Thyroid gland (tissue), 4 donors: ENCODE measurements at regions not wholly inside any gene's neighbourhood (a gene's known extent, or its start where the extent isn't known, plus 50 kb on each side); places are given as distances from the start of the nearest gene placed in this dataset.

ENCODE experiments used
- DNase-seq, 2 donors: peaks; one replicate each; pipeline ENCODE4 v3.0.0-alpha.2; 2019
- H3K27ac ChIP-seq, 3 donors: fragments of 200-600 bp; sonication (generic); 1 replicate in 2 of 3; 2 replicates in 1 of 3; pipeline ENCODE4 v1.5.1; 2016 to 2019; ENCODE audit warnings: mild to moderate bottlenecking in 1 of 3, moderate library complexity in 1 of 3
- H3K27me3 ChIP-seq: fragments of 200-600 bp; sonication (generic); one replicate; pipeline ENCODE4 v1.5.1; 2019
- H3K36me3 ChIP-seq, 2 donors: fragments of 200-600 bp; sonication (generic); one replicate each; pipeline ENCODE4 v1.5.1; 2016 to 2019
- H3K4me1 ChIP-seq, 2 donors: fragments of 200-600 bp; sonication (generic); one replicate each; pipeline ENCODE4 v1.5.1; 2017 to 2019
- H3K4me3 ChIP-seq, 3 donors: fragments of 200-600 bp; sonication (generic); replicated peaks in 1 of 3; 1 replicate in 2 of 3; 2 replicates in 1 of 3; pipeline ENCODE4 v1.5.1; 2016; ENCODE audit warnings: mild to moderate bottlenecking in 1 of 3
- H3K9me3 ChIP-seq: fragments of 200-600 bp; sonication (generic); one replicate; pipeline ENCODE4 v1.5.1; 2017
- POLR2A ChIP-seq, 2 donors: fragments of 450-650 bp; IDR thresholded peaks; one replicate each; pipeline ENCODE4 v1.6.1; 2017; ENCODE audit warnings: antibody characterized with exemption in 2 of 2, mild to moderate bottlenecking in 2 of 2, moderate library complexity in 1 of 2
- WGBS, 2 donors: methylation state at CpG; one replicate each; pipeline ENCODE4 v1.1.5; 2017; 5-methylcytosine and 5-hydroxymethylcytosine counted together
- intact Hi-C: fragments of 100-400 bp; cut with DNase I; formaldehyde crosslinking; loops from one replicate; pipeline ENCODE4 v1.15.1; 2023
- TF ChIP-seq, protein P1 (sequence below), 6 experiments: fragments of 200-600 bp in 3 of 6; fragments of 450-650 bp in 3 of 6; sonication (generic) in 3 of 6; IDR thresholded peaks; one replicate each; pipeline ENCODE4 v1.5.1; 2016 to 2019; ENCODE audit warnings: antibody characterized with exemption in 6 of 6, mild to moderate bottlenecking in 2 of 6, inconsistent platforms in 1 of 6, moderate library complexity in 1 of 6

DNA sequence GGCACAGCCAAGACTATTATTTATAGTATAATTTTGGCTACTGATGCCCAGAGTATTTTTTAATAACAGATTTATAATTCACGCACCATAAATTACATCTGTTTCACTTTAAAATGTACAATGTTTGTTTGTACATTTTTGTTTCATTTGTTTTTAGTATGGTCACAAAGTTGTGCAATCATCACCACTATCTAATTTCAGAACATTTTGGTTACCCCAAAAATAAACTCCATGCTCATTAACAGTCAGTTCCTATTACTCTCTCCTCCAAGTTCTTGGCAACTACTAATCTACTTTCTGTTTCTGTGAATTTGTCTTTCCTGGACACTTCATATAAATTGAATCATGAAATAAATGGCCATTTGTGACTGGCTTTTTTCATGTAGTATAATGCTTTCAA lies 176.7 kb downstream of the SH3BGRL start:
- no peaks in the 10 kb centered on the region for H3K9me3 ChIP-seq
- no peak overlapping the region for H3K4me3 ChIP-seq
- TF ChIP-seq POLR2A (IDR thresholded peaks at IDR 0.05), result no peak
- TF ChIP-seq, protein P1, sequence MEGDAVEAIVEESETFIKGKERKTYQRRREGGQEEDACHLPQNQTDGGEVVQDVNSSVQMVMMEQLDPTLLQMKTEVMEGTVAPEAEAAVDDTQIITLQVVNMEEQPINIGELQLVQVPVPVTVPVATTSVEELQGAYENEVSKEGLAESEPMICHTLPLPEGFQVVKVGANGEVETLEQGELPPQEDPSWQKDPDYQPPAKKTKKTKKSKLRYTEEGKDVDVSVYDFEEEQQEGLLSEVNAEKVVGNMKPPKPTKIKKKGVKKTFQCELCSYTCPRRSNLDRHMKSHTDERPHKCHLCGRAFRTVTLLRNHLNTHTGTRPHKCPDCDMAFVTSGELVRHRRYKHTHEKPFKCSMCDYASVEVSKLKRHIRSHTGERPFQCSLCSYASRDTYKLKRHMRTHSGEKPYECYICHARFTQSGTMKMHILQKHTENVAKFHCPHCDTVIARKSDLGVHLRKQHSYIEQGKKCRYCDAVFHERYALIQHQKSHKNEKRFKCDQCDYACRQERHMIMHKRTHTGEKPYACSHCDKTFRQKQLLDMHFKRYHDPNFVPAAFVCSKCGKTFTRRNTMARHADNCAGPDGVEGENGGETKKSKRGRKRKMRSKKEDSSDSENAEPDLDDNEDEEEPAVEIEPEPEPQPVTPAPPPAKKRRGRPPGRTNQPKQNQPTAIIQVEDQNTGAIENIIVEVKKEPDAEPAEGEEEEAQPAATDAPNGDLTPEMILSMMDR (IDR thresholded peaks at IDR 0.05), result no peak
- no peaks in the 10 kb centered on the region for H3K36me3 ChIP-seq
- DNase-seq, result no peak
- 79 to 86% methylated on average over 1 of the region's 1 CpG for WGBS, 2 donors
- no peaks in the 10 kb centered on the region for H3K27me3 ChIP-seq
- intact Hi-C loops, result no loop called here
- H3K4me1 ChIP-seq, result no peaks in the 10 kb centered on the region
- H3K27ac ChIP-seq, result no peak overlapping the region

DNA sequence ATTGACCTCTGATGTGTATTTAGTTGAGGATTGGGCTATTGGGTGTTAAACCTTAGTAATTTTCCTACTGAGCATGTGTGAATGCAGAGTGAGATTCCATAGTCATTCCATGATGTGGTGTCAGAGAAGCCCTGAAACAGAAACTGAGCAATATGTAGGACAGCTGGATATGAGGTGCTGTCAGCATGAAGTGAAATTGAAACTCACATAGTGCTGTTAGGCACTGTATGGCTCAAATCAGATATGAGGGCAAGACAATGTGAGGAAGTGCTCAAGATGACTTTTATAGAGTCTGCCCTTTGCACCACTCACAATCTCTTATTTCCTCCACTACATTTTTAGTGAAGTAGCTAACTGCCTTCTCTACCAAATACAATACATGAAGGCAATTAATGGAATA lies 188.3 kb downstream of the SH3BGRL start:
- no peak for DNase-seq
- H3K27ac ChIP-seq, result no peak overlapping the region
- no peak overlapping the region for H3K4me3 ChIP-seq
- H3K36me3 ChIP-seq, result no peaks in the 10 kb centered on the region
- no peaks in the 10 kb centered on the region for H3K9me3 ChIP-seq
- H3K27me3 ChIP-seq, result no peaks in the 10 kb centered on the region
- intact Hi-C loops, result no loop called here
- no peaks in the 10 kb centered on the region for H3K4me1 ChIP-seq
- TF ChIP-seq, protein P1 (IDR thresholded peaks at IDR 0.05), result no peak
- no peak for TF ChIP-seq POLR2A (IDR thresholded peaks at IDR 0.05)

DNA sequence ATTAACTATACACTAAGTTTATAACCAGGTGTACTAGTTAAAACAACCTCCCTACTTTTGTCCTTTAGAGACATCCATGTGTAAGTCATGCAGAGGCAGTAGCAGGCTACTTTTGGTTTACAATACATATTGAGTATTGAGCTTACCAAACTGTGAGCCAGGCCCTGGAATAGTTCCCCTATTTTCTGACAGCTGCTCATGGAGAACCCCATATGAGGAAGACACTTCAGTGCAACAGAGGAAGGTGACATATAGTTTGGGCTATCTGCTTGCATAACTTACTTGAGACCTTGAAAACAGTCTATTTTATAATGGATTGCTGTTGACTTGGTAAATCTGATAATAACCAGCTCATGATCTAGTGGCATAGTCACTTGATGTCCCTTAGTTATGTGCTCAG lies 190.5 kb downstream of the SH3BGRL start:
- intact Hi-C loops, result no loop called here
- Histone ChIP-seq H3K4me1 (no peaks in the 10 kb centered on the region), H3K9me3 (no peaks in the 10 kb centered on the region), H3K27ac (no peak overlapping the region), H3K27me3 (no peaks in the 10 kb centered on the region), H3K4me3 (no peak overlapping the region), H3K36me3 (no peaks in the 10 kb centered on the region)
- no peak for DNase-seq
- TF ChIP-seq POLR2A (IDR thresholded peaks at IDR 0.05), result no peak
- TF ChIP-seq, protein P1 (IDR thresholded peaks at IDR 0.05), result no peak

DNA sequence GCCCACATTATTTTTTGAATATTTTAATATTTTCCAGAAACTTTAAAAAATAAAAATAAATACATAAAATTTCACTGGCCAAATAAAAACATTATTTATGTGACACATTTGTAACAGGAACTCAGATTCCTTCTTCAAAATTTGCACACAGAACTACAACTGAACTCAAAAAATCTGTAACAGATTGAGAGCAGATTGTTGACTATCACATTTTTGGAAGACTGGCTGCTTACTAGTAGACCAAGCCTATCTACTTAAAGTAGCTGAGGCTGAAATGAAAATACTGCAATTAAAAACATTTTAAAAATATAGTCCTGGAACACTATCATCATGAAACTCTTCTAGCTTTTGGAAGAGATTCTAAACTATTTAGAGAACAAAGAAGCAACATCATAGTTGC lies 203.9 kb downstream of the SH3BGRL start:
- H3K27me3 ChIP-seq, result no peaks in the 10 kb centered on the region
- intact Hi-C loops, result no loop called here
- no peaks in the 10 kb centered on the region for H3K36me3 ChIP-seq
- no peak for DNase-seq
- H3K4me3 ChIP-seq, result no peak overlapping the region
- no peaks in the 10 kb centered on the region for H3K4me1 ChIP-seq
- TF ChIP-seq, protein P1 (IDR thresholded peaks at IDR 0.05), result no peak
- no peak for TF ChIP-seq POLR2A (IDR thresholded peaks at IDR 0.05)
- no peaks in the 10 kb centered on the region for H3K9me3 ChIP-seq
- H3K27ac ChIP-seq, result no peak overlapping the region

DNA sequence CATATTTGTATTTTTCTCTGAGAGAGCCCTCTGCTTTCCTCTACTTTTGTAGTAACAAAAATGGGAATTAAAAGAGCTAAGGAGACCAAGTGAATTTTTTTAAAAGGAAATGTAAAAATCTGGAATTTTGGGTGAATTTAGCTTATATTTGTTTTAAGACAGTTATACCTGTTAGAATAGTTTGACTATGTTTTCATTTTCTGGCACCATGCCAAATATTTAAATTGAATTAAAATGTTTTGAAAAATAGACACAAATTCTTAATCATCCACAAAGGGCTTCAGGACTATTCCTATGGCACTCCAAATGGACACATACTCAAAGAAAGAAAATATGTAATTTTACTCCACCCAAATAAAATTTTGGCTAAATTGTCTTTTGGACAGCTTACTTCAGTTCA lies 209.6 kb downstream of the SH3BGRL start:
- H3K27ac ChIP-seq, result no peak overlapping the region

More for the DNA sequence above, 209.6 kb downstream of the SH3BGRL start:
- H3K4me1 ChIP-seq, result no peaks in the 10 kb centered on the region
- H3K9me3 ChIP-seq, result no peaks in the 10 kb centered on the region
- H3K4me3 ChIP-seq, result no peak overlapping the region
- TF ChIP-seq POLR2A (IDR thresholded peaks at IDR 0.05), result no peak
- TF ChIP-seq, protein P1 (IDR thresholded peaks at IDR 0.05), result no peak
- intact Hi-C loops, result no loop called here
- H3K27me3 ChIP-seq, result no peaks in the 10 kb centered on the region
- no peaks in the 10 kb centered on the region for H3K36me3 ChIP-seq
- DNase-seq, result no peak
